ENCODE measurements at regions not wholly inside any gene's neighbourhood (a gene's known extent, or its start where the extent isn't known, plus 50 kb on each side); places are given as distances from the start of the nearest gene placed in this dataset.
"Not testable (repeated sequence)": the region's sequence is repeated elsewhere in the genome, so short reads cannot be mapped to it uniquely, and the experiment has no call there.

DNA sequence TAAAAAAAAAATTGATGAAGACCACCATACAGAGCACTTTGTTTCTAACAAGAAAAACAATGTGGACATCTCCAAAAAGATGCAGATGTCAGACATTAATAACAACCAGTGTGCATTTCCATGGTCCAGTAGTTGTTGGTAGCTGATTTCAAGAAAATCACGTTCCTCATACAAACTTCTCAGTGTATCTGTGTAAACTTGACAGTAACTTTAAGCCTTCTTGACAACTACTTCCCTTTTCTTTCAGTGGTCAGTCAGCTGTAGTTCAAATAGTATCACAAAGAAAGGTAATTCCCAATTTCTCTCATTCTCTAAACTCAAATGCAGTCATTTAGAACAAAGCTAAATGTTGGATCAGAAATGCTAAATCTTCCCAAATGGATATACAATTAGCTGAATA, 879.9 kb downstream of the AMY1C start:
- DNase-seq (ENCODE audit: low spot score): no peak

DNA sequence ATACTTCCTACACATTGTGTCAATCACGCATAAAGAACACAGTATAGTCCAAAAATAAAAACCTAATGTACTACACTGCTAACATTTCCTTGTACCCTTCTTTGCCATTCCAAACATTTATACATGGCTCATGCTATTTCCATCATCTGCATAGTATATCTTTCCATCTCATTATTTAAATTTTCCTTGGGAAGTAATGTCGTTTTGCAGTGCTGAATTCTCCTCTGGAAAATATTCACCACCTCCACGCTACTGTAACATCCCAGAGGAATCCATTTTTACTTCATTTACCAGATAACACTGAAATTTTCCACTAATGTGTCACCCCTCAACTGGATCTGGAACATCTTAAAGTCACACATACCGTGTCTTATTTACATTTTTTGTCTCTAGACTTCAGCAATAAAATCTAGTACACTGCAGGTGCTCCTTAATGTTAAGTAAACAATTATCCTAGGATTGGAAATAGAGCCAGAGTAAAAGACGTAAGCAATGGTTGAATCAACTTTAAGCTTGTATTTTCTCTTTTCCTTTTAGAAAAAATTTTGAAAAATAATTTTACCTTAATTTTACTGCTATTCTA, 881.0 kb downstream of the AMY1C start:
- H3K4me3 ChIP-seq: no peak overlapping the region
- no peaks in the 10 kb centered on the region for H3K9me3 ChIP-seq
- H3K27me3 ChIP-seq: no peaks in the 10 kb centered on the region
- no peaks in the 10 kb centered on the region for H3K4me1 ChIP-seq
- DNase-seq (ENCODE audit: low spot score): no peak
- TF ChIP-seq, protein P1, sequence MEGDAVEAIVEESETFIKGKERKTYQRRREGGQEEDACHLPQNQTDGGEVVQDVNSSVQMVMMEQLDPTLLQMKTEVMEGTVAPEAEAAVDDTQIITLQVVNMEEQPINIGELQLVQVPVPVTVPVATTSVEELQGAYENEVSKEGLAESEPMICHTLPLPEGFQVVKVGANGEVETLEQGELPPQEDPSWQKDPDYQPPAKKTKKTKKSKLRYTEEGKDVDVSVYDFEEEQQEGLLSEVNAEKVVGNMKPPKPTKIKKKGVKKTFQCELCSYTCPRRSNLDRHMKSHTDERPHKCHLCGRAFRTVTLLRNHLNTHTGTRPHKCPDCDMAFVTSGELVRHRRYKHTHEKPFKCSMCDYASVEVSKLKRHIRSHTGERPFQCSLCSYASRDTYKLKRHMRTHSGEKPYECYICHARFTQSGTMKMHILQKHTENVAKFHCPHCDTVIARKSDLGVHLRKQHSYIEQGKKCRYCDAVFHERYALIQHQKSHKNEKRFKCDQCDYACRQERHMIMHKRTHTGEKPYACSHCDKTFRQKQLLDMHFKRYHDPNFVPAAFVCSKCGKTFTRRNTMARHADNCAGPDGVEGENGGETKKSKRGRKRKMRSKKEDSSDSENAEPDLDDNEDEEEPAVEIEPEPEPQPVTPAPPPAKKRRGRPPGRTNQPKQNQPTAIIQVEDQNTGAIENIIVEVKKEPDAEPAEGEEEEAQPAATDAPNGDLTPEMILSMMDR (IDR thresholded peaks at IDR 0.05): no peak
- no peaks in the 10 kb centered on the region for H3K36me3 ChIP-seq
- no peak overlapping the region for H3K27ac ChIP-seq

More for the DNA sequence above, 879.9 kb downstream of the AMY1C start:
- H3K9me3 ChIP-seq: no peaks in the 10 kb centered on the region
- TF ChIP-seq, protein P1 (IDR thresholded peaks at IDR 0.05): no peak
- H3K27me3 ChIP-seq: no peaks in the 10 kb centered on the region
- H3K36me3 ChIP-seq: no peaks in the 10 kb centered on the region
- no peak overlapping the region for H3K27ac ChIP-seq
- H3K4me1 ChIP-seq: no peaks in the 10 kb centered on the region
- no peak overlapping the region for H3K4me3 ChIP-seq

DNA sequence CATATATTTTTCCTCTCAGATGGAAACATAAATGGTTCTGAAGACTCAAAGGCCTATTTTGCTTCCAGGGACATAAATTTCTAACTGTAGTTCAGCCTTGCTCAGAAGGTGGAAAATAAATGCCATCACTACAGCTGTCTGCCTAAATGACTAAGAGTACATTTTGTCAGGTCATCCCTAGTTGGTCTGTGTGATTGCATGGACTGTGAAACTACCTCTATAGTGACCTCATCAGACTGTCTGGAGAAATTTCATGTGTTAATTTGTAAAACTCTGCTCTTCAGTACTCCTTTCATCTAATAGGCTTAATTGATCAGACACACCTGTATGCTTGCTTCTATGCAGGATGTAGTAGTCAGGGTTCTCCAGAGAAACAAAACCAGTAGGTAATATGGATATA, 886.9 kb downstream of the AMY1C start:
- Histone ChIP-seq H3K4me1 (no peaks in the 10 kb centered on the region), H3K27ac (no peak overlapping the region), H3K4me3 (no peak overlapping the region), H3K27me3 (no peaks in the 10 kb centered on the region), H3K9me3 (no peaks in the 10 kb centered on the region), H3K36me3 (no peaks in the 10 kb centered on the region)
- TF ChIP-seq, protein P1 (IDR thresholded peaks at IDR 0.05): no peak
- DNase-seq (ENCODE audit: low spot score): no peak

DNA sequence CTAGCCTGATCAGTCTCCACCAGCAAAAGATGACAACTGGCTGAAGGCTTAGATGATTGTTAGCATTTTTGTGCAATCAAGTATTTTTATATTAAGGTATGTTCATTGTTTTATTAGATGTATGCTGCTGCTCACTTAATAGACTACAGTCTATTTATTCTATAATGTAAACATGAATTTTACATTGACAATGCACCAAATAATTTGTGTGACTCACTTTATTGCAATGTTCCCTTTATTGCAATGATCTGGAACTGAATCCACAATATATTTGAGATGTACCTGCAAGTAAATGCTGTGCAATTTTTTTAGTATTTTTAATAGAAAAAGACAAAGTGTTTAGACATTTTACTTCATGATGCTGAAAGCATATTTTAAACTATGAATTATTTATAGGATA, 896.5 kb downstream of the AMY1C start:
- Histone ChIP-seq H3K36me3 (no peaks in the 10 kb centered on the region), H3K27me3 (no peaks in the 10 kb centered on the region), H3K27ac (no peak overlapping the region), H3K4me3 (no peak overlapping the region), H3K4me1 (no peaks in the 10 kb centered on the region), H3K9me3 (no peaks in the 10 kb centered on the region)
- DNase-seq (ENCODE audit: low spot score): no peak
- TF ChIP-seq, protein P1 (IDR thresholded peaks at IDR 0.05): no peak

DNA sequence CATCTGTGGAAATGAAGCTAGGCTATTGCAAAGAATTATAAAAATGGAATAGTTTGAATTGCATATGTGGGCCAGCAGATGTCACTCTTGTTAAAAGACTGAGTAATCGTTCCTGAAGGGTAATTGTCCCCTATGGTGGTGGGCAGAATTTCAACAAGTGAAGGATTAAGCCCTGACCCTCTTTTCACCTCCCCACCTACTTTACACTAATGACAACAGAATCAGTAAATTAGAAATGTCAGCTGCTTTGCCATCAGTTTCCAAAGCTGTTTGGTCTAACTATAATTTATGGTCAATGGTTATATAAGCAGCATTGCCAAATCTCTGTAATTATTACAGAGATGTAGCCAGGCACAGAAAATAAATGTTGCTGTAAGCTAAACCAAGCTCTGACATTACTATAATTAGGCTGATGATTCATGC, 898.6 kb downstream of the AMY1C start:
- Histone ChIP-seq H3K27me3 (no peaks in the 10 kb centered on the region), H3K27ac (no peak overlapping the region), H3K36me3 (no peaks in the 10 kb centered on the region), H3K4me1 (no peaks in the 10 kb centered on the region), H3K9me3 (no peaks in the 10 kb centered on the region), H3K4me3 (no peak overlapping the region)
- DNase-seq (ENCODE audit: low spot score): no peak
- TF ChIP-seq, protein P1 (IDR thresholded peaks at IDR 0.05): no peak

DNA sequence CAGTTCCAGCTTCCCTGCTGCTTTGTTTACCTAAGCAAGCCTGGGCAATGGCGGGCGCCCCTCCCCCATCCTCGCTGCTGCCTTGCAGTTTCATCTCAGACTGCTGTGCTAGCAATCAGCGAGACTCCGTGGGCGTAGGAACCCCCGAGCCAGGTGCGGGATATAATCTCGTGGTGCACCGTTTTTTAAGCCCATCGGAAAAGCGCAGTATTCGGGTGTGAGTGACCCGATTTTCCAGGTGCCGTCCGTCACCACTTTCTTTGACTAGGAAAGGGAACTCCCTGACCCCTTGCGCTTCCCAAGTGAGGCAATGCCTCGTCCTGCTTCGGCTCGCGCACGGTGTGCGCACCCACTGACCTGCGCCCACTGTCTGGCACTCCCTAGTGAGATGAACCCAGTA, 914.7 kb downstream of the AMY1C start:
- not testable (repeated sequence) for H3K4me1 ChIP-seq; H3K9me3 ChIP-seq; DNase-seq (ENCODE audit: low spot score); H3K27me3 ChIP-seq; H3K36me3 ChIP-seq; H3K4me3 ChIP-seq; H3K27ac ChIP-seq

Data from right atrium auricular region (tissue), 2 donors.